NOMO-1 (cell line): ENCODE measurements at regions not wholly inside any gene's neighbourhood (a gene's known extent, or its start where the extent isn't known, plus 50 kb on each side); places are given as distances from the start of the nearest gene placed in this dataset.
"Not testable (repeated sequence)": the region's sequence is repeated elsewhere in the genome, so short reads cannot be mapped to it uniquely, and the experiment has no call there.

ENCODE experiments used
- DNase-seq, 2 experiments: peaks; one replicate each; lab custom pipeline; 2025; ENCODE audit not compliant: unreplicated experiment in 2 of 2; lab: John Stamatoyannopoulos, UW

GRCh38 chr4:187504974-187505797, 490.4 kb upstream of the ZFP42 start:
- DNase-seq, result no peak

GRCh38 chr4:187505798-187506141, 489.8 kb upstream of the ZFP42 start:
- DNase-seq, result not testable (repeated sequence)

GRCh38 chr4:187516224-187516623, 479.3 kb upstream of the ZFP42 start:
- no peak for DNase-seq

- DNase-seq, result no peak
These were observed 453.9 kb upstream of the ZFP42 start for GRCh38 chr4:187541666-187542065.

GRCh38 chr4:187544461-187545053, 451.0 kb upstream of the ZFP42 start:
- DNase-seq, result no peak

GRCh38 chr4:187547316-187547715, 448.3 kb upstream of the ZFP42 start:
- DNase-seq, result no peak

GRCh38 chr4:187550256-187550950, 445.2 kb upstream of the ZFP42 start:
- DNase-seq, result no peak

GRCh38 chr4:187552781-187553180, 442.8 kb upstream of the ZFP42 start:
- no peak for DNase-seq

- no peak for DNase-seq
These were observed 440.4 kb upstream of the ZFP42 start for GRCh38 chr4:187555174-187555573.

GRCh38 chr4:187558391-187558790, 437.2 kb upstream of the ZFP42 start:
- no peak for DNase-seq

GRCh38 chr4:187562345-187562744, 433.2 kb upstream of the ZFP42 start:
- no peak for DNase-seq

GRCh38 chr4:187565416-187565815, 430.2 kb upstream of the ZFP42 start:
- DNase-seq, result no peak

GRCh38 chr4:187569871-187570270, 425.7 kb upstream of the ZFP42 start:
- DNase-seq, result no peak

- DNase-seq, result no peak
These were observed 419.9 kb upstream of the ZFP42 start for GRCh38 chr4:187575706-187576105.

GRCh38 chr4:187576751-187577150, 418.8 kb upstream of the ZFP42 start:
- DNase-seq, result no peak

- DNase-seq, result no peak
These were observed 417.6 kb upstream of the ZFP42 start for GRCh38 chr4:187577941-187578480.

GRCh38 chr4:187586892-187587291, 408.7 kb upstream of the ZFP42 start:
- no peak for DNase-seq

GRCh38 chr4:187598196-187598595, 397.4 kb upstream of the ZFP42 start:
- DNase-seq, result no peak

GRCh38 chr4:187602339-187603092, 393.1 kb upstream of the ZFP42 start:
- no peak for DNase-seq

GRCh38 chr4:187603093-187604025, 392.2 kb upstream of the ZFP42 start:
- DNase-seq, result no peak
